ENCODE measurements at regions not wholly inside any gene's neighbourhood (a gene's known extent, or its start where the extent isn't known, plus 50 kb on each side); places are given as distances from the start of the nearest gene placed in this dataset.

DNA sequence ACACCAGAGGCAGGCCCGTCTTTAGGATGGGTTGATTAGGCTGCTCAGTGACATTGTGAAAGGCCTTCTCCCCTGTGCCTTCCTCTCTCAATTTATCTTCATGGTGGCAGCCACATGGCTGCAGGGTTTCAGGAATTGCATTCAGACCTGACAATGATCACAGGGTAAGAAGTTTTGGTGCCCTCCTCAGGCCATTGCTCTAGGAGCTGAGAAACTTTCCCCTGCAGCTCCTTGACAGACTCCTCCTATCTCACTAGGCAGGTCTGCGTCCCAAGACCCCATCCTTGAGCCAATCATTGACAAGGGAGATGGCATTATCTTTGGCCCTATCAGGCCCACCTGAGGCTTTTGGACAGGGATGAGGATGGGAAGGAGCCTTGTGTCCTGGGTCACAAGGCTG is 57.4 kb upstream of the ANO4 start:
- H3K27me3 ChIP-seq (ENCODE audit: control insufficient read depth in 2 of 2, insufficient read depth in 2 of 2, low read length in 2 of 2): no peaks in the 10 kb centered on the region
- H3K9ac ChIP-seq (ENCODE audit: low read depth in 1 of 2, low read length in 2 of 2): no peak overlapping the region
- no peak overlapping the region for H3K4me3 ChIP-seq (ENCODE audit: low read length in 2 of 2)
- no peaks in the 10 kb centered on the region for H3K36me3 ChIP-seq (ENCODE audit: control insufficient read depth in 2 of 2, insufficient read depth in 2 of 2, low read length in 2 of 2)
- no peaks in the 10 kb centered on the region for H3K9me3 ChIP-seq (ENCODE audit: control insufficient read depth in 2 of 2, low read length in 2 of 2)
- H3K4me1 ChIP-seq (ENCODE audit: control insufficient read depth in 2 of 2, insufficient read depth in 2 of 2, low read length in 2 of 2): no peaks in the 10 kb centered on the region
- no peak overlapping the region for H3K27ac ChIP-seq (ENCODE audit: low read depth in 2 of 2, low read length in 2 of 2)

DNA sequence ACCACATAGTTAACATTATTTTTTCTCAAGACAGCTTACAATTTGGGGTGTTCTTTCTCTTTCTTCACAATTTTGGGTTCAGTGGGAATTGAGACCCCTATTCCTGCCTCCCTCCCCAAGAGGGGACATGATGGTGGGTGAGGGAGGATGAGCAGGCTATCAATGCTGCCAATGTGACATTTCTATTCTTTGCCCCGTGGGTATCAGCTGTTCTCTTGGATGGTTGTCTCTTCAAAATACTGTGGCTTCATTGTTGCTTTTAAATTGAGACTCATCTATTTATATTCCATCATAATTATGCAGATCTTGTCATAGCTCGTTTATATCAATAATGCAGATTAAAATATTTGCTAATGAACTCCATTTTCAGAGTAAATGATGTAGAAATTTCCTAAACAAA is 56.5 kb upstream of the ANO4 start:
- no peaks in the 10 kb centered on the region for H3K27me3 ChIP-seq (ENCODE audit: control insufficient read depth in 2 of 2, insufficient read depth in 2 of 2, low read length in 2 of 2)
- H3K9ac ChIP-seq (ENCODE audit: low read depth in 1 of 2, low read length in 2 of 2): no peak overlapping the region
- no peaks in the 10 kb centered on the region for H3K9me3 ChIP-seq (ENCODE audit: control insufficient read depth in 2 of 2, low read length in 2 of 2)
- H3K4me1 ChIP-seq (ENCODE audit: control insufficient read depth in 2 of 2, insufficient read depth in 2 of 2, low read length in 2 of 2): no peaks in the 10 kb centered on the region
- H3K27ac ChIP-seq (ENCODE audit: low read depth in 2 of 2, low read length in 2 of 2): no peak overlapping the region
- H3K36me3 ChIP-seq (ENCODE audit: control insufficient read depth in 2 of 2, insufficient read depth in 2 of 2, low read length in 2 of 2): no peaks in the 10 kb centered on the region
- no peak overlapping the region for H3K4me3 ChIP-seq (ENCODE audit: low read length in 2 of 2)

DNA sequence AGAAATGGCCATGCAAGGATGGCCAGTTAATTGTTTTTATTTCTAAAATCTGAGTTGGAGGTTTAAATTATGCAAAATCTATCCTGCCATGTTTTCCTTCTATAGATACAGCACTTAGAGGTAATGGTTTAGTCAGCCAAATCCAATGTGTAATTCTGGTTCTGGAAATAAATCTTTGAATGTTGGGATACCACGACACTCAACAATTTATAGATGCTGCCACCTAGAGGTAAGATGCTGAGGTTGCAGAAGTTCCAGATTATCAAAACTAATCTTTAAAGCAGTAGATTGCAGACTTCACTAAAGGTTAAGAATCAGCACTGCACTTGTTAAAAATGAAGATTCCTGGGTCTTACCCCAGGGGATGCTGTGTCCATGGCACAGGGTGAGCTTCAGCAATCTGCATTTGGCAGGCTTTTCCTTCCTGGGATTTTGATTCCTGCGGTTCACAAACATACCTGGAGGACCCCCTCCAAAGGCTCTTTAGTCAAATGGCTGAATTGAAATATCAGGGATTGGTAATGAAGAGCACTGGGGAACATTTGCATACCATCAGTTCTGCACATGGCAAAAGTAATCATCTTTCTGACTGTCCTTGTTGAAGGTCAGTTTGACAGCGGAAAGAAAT is 53.4 kb upstream of the ANO4 start:
- Histone ChIP-seq H3K27me3 (ENCODE audit: control insufficient read depth in 2 of 2, insufficient read depth in 2 of 2, low read length in 2 of 2) (no peaks in the 10 kb centered on the region), H3K36me3 (ENCODE audit: control insufficient read depth in 2 of 2, insufficient read depth in 2 of 2, low read length in 2 of 2) (no peaks in the 10 kb centered on the region), H3K4me3 (ENCODE audit: low read length in 2 of 2) (no peak overlapping the region), H3K9me3 (ENCODE audit: control insufficient read depth in 2 of 2, low read length in 2 of 2) (no peaks in the 10 kb centered on the region), H3K4me1 (ENCODE audit: control insufficient read depth in 2 of 2, insufficient read depth in 2 of 2, low read length in 2 of 2) (no peaks in the 10 kb centered on the region), H3K27ac (ENCODE audit: low read depth in 2 of 2, low read length in 2 of 2) (no peak overlapping the region), H3K9ac (ENCODE audit: low read depth in 1 of 2, low read length in 2 of 2) (no peak overlapping the region)

DNA sequence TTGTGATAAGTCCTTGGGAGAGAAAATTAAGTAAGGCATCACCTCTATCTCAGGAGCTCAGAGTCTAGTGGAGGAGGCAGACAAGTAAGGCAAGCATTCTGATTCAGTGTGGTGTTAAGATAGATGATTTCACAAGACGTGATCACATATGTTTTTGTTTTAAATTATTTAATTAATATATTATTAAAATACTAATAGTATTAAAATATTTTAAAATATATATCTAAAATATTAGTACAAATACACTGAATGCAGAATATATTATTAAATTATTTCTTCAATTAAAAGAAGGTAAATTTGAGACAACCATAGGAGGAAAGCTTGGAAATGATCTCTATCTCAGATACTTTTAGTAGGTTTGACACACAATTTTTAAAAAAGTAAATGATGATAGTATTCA is 51.5 kb upstream of the ANO4 start:
- no peaks in the 10 kb centered on the region for H3K36me3 ChIP-seq (ENCODE audit: control insufficient read depth in 2 of 2, insufficient read depth in 2 of 2, low read length in 2 of 2)
- H3K27me3 ChIP-seq (ENCODE audit: control insufficient read depth in 2 of 2, insufficient read depth in 2 of 2, low read length in 2 of 2): no peaks in the 10 kb centered on the region
- H3K4me1 ChIP-seq (ENCODE audit: control insufficient read depth in 2 of 2, insufficient read depth in 2 of 2, low read length in 2 of 2): no peaks in the 10 kb centered on the region
- H3K27ac ChIP-seq (ENCODE audit: low read depth in 2 of 2, low read length in 2 of 2): no peak overlapping the region
- no peaks in the 10 kb centered on the region for H3K9me3 ChIP-seq (ENCODE audit: control insufficient read depth in 2 of 2, low read length in 2 of 2)
- H3K4me3 ChIP-seq (ENCODE audit: low read length in 2 of 2): no peak overlapping the region
- H3K9ac ChIP-seq (ENCODE audit: low read depth in 1 of 2, low read length in 2 of 2): no peak overlapping the region
